Stomach (tissue), 8 donors: ENCODE measurements at regions not wholly inside any gene's neighbourhood (a gene's known extent, or its start where the extent isn't known, plus 50 kb on each side); places are given as distances from the start of the nearest gene placed in this dataset.
"Not testable (repeated sequence)": the region's sequence is repeated elsewhere in the genome, so short reads cannot be mapped to it uniquely, and the experiment has no call there.

ENCODE experiments used
- DNase-seq, 2 donors: peaks; one replicate each; pipeline versions ENCODE4 v3.0.0 to v3.0.0-alpha.2; 2013 to 2019
- H3K27ac ChIP-seq, 5 donors: fragments of 200-600 bp in 4 of 5; sonication (generic) in 4 of 5; one replicate each; pipeline ENCODE4 v1.5.1; 2013 to 2019; ENCODE audit warnings: mild to moderate bottlenecking in 1 of 5, moderate library complexity in 1 of 5
- H3K27me3 ChIP-seq, 3 donors: fragments of 200-600 bp; sonication (generic); one replicate each; pipeline ENCODE4 v1.5.1; 2017 to 2019; ENCODE audit warnings: mixed run types in 1 of 3
- H3K36me3 ChIP-seq, 4 donors: fragments of 200-600 bp; sonication (generic); 1 replicate in 3 of 4; 2 replicates in 1 of 4; pipeline ENCODE4 v1.5.1; 2016 to 2019
- H3K4me1 ChIP-seq, 4 donors: fragments of 200-600 bp; sonication (generic); one replicate each; pipeline ENCODE4 v1.5.1; 2016 to 2019
- H3K4me3 ChIP-seq, 4 donors: fragments of 200-600 bp; sonication (generic) in 3 of 4; one replicate each; pipeline ENCODE4 v1.5.1; 2016 to 2019; ENCODE audit warnings: mild to moderate bottlenecking in 1 of 4
- H3K9me3 ChIP-seq, 4 donors: fragments of 200-600 bp; sonication (generic); one replicate each; pipeline ENCODE4 v1.5.1; 2016 to 2019
- EP300 ChIP-seq: sonication (generic); formaldehyde crosslinking; IDR thresholded peaks from one replicate; pipeline ENCODE4 v1.6.1; 2017; ENCODE audit warnings: antibody characterized with exemption
- POLR2A ChIP-seq, 4 donors: fragments of 450-650 bp; IDR thresholded peaks; one replicate each; pipeline ENCODE4 v1.6.1; 2016; ENCODE audit warnings: antibody characterized with exemption in 4 of 4, control low read depth in 2 of 4, mild to moderate bottlenecking in 1 of 4, moderate library complexity in 1 of 4
- POLR2AphosphoS5 ChIP-seq, 3 donors: sonication (generic); formaldehyde crosslinking; IDR thresholded peaks; one replicate each; pipeline ENCODE4 v1.6.1; 2016; ENCODE audit warnings: antibody characterized with exemption in 3 of 3
- WGBS, 5 donors: extraction: QIAGEN DNeasy Blood & Tissue Kit in 3 of 5; methylation state at CpG; one replicate each; pipeline versions ENCODE4 v1.1.5 to v1.1.7; 2013 to 2018; 5-methylcytosine and 5-hydroxymethylcytosine counted together
- intact Hi-C: fragments of 100-400 bp; cut with DNase I; formaldehyde crosslinking; loops from one replicate; pipeline ENCODE4 v1.15.1; 2023; ENCODE audit warnings: low total_unique reads
- TF ChIP-seq, protein P1 (sequence below), 7 experiments: fragments of 450-650 bp in 4 of 7; fragments of 200-600 bp in 3 of 7; sonication (generic) in 3 of 7; IDR thresholded peaks; one replicate each; pipeline ENCODE4 v1.5.1; 2016 to 2019; ENCODE audit warnings: antibody characterized with exemption in 7 of 7, control low read depth in 2 of 7, mild to moderate bottlenecking in 1 of 7
- donor health status: healthy with polysubstance abuse.
- donor health status: Bipolar disorder and iron deficiency.
- donor health status: healthy.

DNA sequence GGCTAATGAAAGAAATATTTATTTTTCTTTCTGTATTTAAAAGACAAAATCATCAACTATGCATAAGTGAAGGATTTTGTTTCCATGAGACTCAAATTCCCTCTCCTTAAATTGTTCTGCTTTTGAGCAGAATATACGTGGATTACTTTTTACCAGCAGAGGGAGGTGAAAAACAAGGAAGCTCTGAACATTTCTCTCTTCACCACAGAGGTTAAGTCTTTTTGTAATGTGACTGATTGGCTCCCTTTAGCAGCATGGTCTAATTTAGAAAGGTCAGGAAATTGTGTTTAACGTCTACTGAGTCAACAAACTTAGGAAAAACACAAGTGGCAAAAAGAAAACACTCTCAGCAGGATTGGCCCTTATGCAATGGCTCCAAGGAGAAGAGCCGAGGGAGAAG, 55.1 kb upstream of the F9 start:
- H3K4me3 ChIP-seq, result no peak overlapping the region
- TF ChIP-seq, protein P1, sequence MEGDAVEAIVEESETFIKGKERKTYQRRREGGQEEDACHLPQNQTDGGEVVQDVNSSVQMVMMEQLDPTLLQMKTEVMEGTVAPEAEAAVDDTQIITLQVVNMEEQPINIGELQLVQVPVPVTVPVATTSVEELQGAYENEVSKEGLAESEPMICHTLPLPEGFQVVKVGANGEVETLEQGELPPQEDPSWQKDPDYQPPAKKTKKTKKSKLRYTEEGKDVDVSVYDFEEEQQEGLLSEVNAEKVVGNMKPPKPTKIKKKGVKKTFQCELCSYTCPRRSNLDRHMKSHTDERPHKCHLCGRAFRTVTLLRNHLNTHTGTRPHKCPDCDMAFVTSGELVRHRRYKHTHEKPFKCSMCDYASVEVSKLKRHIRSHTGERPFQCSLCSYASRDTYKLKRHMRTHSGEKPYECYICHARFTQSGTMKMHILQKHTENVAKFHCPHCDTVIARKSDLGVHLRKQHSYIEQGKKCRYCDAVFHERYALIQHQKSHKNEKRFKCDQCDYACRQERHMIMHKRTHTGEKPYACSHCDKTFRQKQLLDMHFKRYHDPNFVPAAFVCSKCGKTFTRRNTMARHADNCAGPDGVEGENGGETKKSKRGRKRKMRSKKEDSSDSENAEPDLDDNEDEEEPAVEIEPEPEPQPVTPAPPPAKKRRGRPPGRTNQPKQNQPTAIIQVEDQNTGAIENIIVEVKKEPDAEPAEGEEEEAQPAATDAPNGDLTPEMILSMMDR (IDR thresholded peaks at IDR 0.05), result no peak
- TF ChIP-seq POLR2AphosphoS5 (IDR thresholded peaks at IDR 0.05), result no peak
- TF ChIP-seq EP300, result no peak
- no peak for TF ChIP-seq POLR2A (IDR thresholded peaks at IDR 0.05)
- intact Hi-C loops, result no loop called here
- 28 to 45% (median 40%) methylated on average over 3 of the region's 3 CpGs for WGBS, 5 donors
- H3K4me1 ChIP-seq, result no peaks in the 10 kb centered on the region
- no peak overlapping the region for H3K27ac ChIP-seq
- no peaks in the 10 kb centered on the region for H3K36me3 ChIP-seq
- H3K27me3 ChIP-seq, result no peaks in the 10 kb centered on the region
- no peaks in the 10 kb centered on the region for H3K9me3 ChIP-seq
- no peak for DNase-seq

DNA sequence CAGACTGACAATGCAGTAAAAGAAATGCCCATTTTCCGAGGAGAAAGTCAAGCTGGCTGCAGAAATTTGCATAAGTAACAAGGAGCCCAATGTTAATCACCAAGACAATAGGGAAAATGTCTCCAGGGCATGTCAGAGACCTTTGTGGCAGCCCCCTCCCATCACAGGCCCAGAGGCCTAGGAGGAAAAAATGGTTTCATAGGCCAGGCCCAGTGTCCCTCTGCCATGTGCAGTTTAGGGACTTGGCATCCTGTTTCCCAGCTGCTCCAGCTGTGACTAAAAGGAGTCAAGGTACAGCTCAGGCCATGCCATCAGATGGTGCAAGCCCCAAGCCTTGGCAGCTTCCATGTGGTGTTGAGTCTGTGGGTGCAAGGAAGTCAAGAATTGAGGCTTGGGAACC, 68.6 kb upstream of the F9 start:
- H3K4me3 ChIP-seq, H3K27ac ChIP-seq, H3K36me3 ChIP-seq, intact Hi-C loops, DNase-seq, H3K4me1 ChIP-seq, H3K27me3 ChIP-seq: not testable (repeated sequence)
- 80 to 95% (median 85%) methylated on average over 1 of the region's 1 CpG for WGBS, 5 donors
- H3K9me3 ChIP-seq, result peaks cover 0 to 16% (median 4%) of the 10 kb centered on the region in 4 donors

DNA sequence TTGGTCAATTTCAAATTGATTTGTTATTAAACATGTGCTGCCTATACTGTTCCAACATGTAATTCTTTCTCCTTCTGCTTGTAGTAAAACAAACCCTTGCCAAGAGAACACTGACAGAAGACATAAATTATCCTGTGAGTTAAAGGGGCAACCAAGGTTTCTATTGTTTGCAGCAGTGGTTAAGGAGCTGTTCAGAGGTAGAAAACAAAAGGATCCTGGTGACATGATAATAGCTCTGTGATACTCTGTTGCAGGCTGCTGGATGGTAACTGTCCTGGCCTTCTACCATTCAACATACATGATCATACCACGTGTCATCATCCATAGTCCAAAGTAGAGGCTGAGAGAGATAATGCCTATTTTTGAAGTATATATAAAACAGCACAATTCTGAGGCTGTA, 75.8 kb upstream of the F9 start:
- no peak for DNase-seq
- TF ChIP-seq, protein P1 (IDR thresholded peaks at IDR 0.05), result no peak
- no peak for TF ChIP-seq POLR2A (IDR thresholded peaks at IDR 0.05)
- TF ChIP-seq EP300, result no peak
- TF ChIP-seq POLR2AphosphoS5 (IDR thresholded peaks at IDR 0.05), result no peak
- H3K9me3 ChIP-seq, result no peaks in the 10 kb centered on the region
- no peak overlapping the region for H3K4me3 ChIP-seq
- intact Hi-C loops, result no loop called here
- no peak overlapping the region for H3K27ac ChIP-seq
- H3K27me3 ChIP-seq, result no peaks in the 10 kb centered on the region
- WGBS, 5 donors, result 45 to 90% (median 47%) methylated on average over 1 of the region's 1 CpG
- no peaks in the 10 kb centered on the region for H3K36me3 ChIP-seq
- H3K4me1 ChIP-seq, result no peaks in the 10 kb centered on the region

DNA sequence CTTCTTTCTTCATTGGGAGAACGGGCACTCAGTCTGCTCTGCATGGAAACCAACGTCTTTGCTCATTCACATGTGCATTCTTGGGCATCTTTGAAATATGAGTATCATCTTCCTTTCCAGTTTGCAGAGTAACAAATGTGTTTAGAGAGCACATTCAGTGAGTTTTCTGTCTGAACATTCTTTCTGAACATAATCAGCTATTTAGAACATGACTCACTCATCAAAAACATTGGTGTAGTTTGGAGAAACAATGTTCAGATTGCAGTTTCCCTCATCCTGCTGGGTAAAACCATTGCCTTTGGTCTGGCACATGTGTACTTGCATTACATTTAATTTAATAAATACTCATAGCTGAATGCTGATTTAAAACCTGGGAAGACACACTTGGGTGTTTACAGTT, 81.5 kb upstream of the F9 start:
- no peak overlapping the region for H3K27ac ChIP-seq
- WGBS, 5 donors, result 43 to 68% (median 49%) methylated on average over 2 of the region's 2 CpGs
- no peaks in the 10 kb centered on the region for H3K27me3 ChIP-seq
- H3K4me3 ChIP-seq, result no peak overlapping the region
- H3K4me1 ChIP-seq, result no peaks in the 10 kb centered on the region
- TF ChIP-seq POLR2AphosphoS5 (IDR thresholded peaks at IDR 0.05) (no peak), EP300 (no peak), POLR2A (IDR thresholded peaks at IDR 0.05) (no peak)
- TF ChIP-seq, protein P1 (IDR thresholded peaks at IDR 0.05), result no peak
- no peak for DNase-seq
- peaks cover 0 to 10% (median 0%) of the 10 kb centered on the region in 4 donors for H3K9me3 ChIP-seq
- H3K36me3 ChIP-seq, result no peaks in the 10 kb centered on the region
- intact Hi-C loops, result no loop called here

DNA sequence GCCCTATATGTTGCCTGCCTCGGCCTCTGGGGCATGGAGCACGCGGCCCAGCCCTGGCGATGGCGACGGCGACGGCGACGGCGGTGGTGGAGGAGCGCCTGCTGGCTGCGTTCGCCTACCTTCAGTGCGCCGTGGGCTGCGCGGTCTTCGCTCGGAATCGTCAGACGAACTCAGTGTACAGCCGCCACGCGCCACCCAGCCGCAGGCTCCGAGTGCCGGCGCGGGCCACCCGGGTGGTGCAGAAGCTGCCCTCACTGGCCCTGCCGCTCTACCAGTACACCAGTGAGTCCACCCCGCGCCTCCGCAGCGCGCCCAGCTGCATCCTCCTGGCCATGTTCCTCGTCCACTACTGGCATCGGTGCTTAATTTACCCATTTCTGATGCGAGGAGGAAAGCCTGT, 83.7 kb upstream of the F9 start:
- Histone ChIP-seq H3K27me3 (no peaks in the 10 kb centered on the region), H3K9me3 (peaks cover 0 to 14% (median 6%) of the 10 kb centered on the region in 4 donors), H3K27ac (no peak overlapping the region), H3K36me3 (no peaks in the 10 kb centered on the region), H3K4me1 (no peaks in the 10 kb centered on the region), H3K4me3 (no peak overlapping the region)
- TF ChIP-seq POLR2AphosphoS5 (IDR thresholded peaks at IDR 0.05), result no peak
- WGBS, 5 donors, result 89 to 97% (median 96%) methylated on average over 16 to 40 of the region's 40 CpGs
- intact Hi-C loops, result no loop called here
- no peak for DNase-seq

DNA sequence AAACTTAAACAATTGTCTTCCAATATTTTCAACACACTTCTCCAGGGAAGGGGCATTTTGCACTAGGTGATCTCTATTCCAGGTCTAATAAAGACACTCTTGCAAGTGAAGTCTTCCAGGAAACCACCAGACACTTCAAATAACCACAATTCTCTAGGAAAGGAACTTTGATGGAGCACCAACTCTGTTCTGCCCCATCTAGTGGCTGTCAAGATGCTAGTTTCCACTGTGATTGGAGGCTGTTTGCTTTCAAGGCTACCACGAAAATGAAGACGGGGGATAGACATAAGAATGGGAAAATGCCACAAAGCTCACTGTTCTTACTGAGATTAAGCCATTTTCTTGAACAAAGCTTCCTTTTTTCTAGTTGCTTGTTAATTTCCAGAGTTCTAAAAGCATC, 100.6 kb upstream of the F9 start:
- Histone ChIP-seq H3K4me3 (no peak overlapping the region), H3K27me3 (no peaks in the 10 kb centered on the region), H3K27ac (no peak overlapping the region), H3K4me1 (peaks cover 0 to 5% (median 0%) of the 10 kb centered on the region in 4 donors), H3K9me3 (no peaks in the 10 kb centered on the region), H3K36me3 (no peaks in the 10 kb centered on the region)
- TF ChIP-seq POLR2A (IDR thresholded peaks at IDR 0.05), result no peak
- no peak for TF ChIP-seq POLR2AphosphoS5 (IDR thresholded peaks at IDR 0.05)
- TF ChIP-seq EP300, result no peak
- TF ChIP-seq, protein P1 (IDR thresholded peaks at IDR 0.05), result peak in 1 of 7 experiments; percentile 30
- intact Hi-C loops, result no loop called here
- 5 to 22% (median 10%) methylated on average over 2 of the region's 2 CpGs for WGBS, 5 donors
- peak in 1 of 2 donors; percentile 19 for DNase-seq
